Thyroid gland (tissue), 4 donors: ENCODE measurements at regions not wholly inside any gene's neighbourhood (a gene's known extent, or its start where the extent isn't known, plus 50 kb on each side); places are given as distances from the start of the nearest gene placed in this dataset.

Source experiments
- DNase-seq, 2 donors: peaks; one replicate each; pipeline ENCODE4 v3.0.0-alpha.2; 2019
- H3K27ac ChIP-seq, 3 donors: fragments of 200-600 bp; sonication (generic); 1 replicate in 2 of 3; 2 replicates in 1 of 3; pipeline ENCODE4 v1.5.1; 2016 to 2019; ENCODE audit warnings: mild to moderate bottlenecking in 1 of 3, moderate library complexity in 1 of 3
- H3K27me3 ChIP-seq: fragments of 200-600 bp; sonication (generic); one replicate; pipeline ENCODE4 v1.5.1; 2019
- H3K36me3 ChIP-seq, 2 donors: fragments of 200-600 bp; sonication (generic); one replicate each; pipeline ENCODE4 v1.5.1; 2016 to 2019
- H3K4me1 ChIP-seq, 2 donors: fragments of 200-600 bp; sonication (generic); one replicate each; pipeline ENCODE4 v1.5.1; 2017 to 2019
- H3K4me3 ChIP-seq, 3 donors: fragments of 200-600 bp; sonication (generic); replicated peaks in 1 of 3; 1 replicate in 2 of 3; 2 replicates in 1 of 3; pipeline ENCODE4 v1.5.1; 2016; ENCODE audit warnings: mild to moderate bottlenecking in 1 of 3
- H3K9me3 ChIP-seq: fragments of 200-600 bp; sonication (generic); one replicate; pipeline ENCODE4 v1.5.1; 2017
- CTCF ChIP-seq, 6 experiments: fragments of 200-600 bp in 3 of 6; fragments of 450-650 bp in 3 of 6; sonication (generic) in 3 of 6; IDR thresholded peaks; one replicate each; pipeline ENCODE4 v1.5.1; 2016 to 2019; ENCODE audit warnings: antibody characterized with exemption in 6 of 6, mild to moderate bottlenecking in 2 of 6, inconsistent platforms in 1 of 6, moderate library complexity in 1 of 6
- POLR2A ChIP-seq, 2 donors: fragments of 450-650 bp; IDR thresholded peaks; one replicate each; pipeline ENCODE4 v1.6.1; 2017; ENCODE audit warnings: antibody characterized with exemption in 2 of 2, mild to moderate bottlenecking in 2 of 2, moderate library complexity in 1 of 2
- WGBS, 2 donors: methylation state at CpG; one replicate each; pipeline ENCODE4 v1.1.5; 2017; 5-methylcytosine and 5-hydroxymethylcytosine counted together
- intact Hi-C: fragments of 100-400 bp; cut with DNase I; formaldehyde crosslinking; loops from one replicate; pipeline ENCODE4 v1.15.1; 2023

DNA sequence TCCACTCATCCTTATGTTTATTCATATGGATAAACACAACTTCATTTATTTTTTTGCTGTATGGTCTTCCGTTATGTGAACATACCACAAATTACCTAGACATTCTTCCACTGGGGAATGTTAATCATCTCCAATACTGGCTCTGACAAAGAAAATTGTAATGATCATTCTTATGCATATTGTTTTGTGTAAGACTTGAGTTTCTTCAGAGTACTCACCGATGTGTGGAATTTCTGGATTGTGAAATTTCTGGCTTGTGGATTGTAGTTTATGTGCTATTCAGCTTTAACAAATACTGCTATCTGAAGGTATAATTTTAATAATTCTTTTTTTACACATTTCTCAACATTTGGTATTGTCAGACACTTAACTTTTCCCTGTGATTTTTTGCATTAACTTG lies 212.2 kb upstream of the THUMPD2 start:
- no peaks in the 10 kb centered on the region for H3K36me3 ChIP-seq
- no peak overlapping the region for H3K4me3 ChIP-seq
- no peak overlapping the region for H3K27ac ChIP-seq
- DNase-seq, result no peak
- WGBS, 2 donors, result 45 to 53% methylated on average over 2 of the region's 2 CpGs
- intact Hi-C loops, result no loop called here
- no peaks in the 10 kb centered on the region for H3K27me3 ChIP-seq
- TF ChIP-seq POLR2A (IDR thresholded peaks at IDR 0.05), result no peak
- TF ChIP-seq CTCF (IDR thresholded peaks at IDR 0.05), result no peak
- H3K9me3 ChIP-seq, result no peaks in the 10 kb centered on the region
- H3K4me1 ChIP-seq, result no peaks in the 10 kb centered on the region

DNA sequence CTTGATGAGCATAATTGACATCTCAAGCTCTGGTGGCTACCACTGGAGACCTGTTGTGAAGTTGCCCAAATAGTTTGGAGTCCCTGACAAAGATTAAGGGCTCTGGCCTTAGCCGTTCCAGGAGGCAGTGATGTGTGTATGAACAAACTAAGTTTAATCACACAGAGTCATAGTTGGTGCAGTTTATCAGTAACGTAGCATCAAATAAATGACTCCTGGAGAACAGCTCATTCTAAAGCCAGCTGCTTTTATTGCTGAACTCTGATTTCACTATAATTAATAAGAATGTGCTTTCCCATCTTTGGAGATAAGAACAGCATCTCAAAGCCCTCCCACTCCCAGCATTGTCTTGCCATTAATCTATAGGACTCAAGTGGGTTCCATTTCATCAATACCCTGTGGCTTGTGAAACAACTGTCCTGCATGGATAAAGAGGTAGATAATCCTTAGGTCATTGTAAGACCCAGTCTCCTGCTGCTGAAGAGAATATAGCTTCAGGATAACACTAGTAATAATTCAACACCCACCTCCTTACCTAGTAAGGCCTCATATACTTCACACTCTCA lies 211.4 kb upstream of the THUMPD2 start:
- DNase-seq, result no peak
- intact Hi-C loops, result no loop called here
- 83% methylated on average over 2 of the region's 2 CpGs for WGBS, 2 donors
- no peaks in the 10 kb centered on the region for H3K9me3 ChIP-seq
- no peaks in the 10 kb centered on the region for H3K4me1 ChIP-seq
- no peaks in the 10 kb centered on the region for H3K36me3 ChIP-seq
- no peak overlapping the region for H3K27ac ChIP-seq
- no peak overlapping the region for H3K4me3 ChIP-seq
- no peaks in the 10 kb centered on the region for H3K27me3 ChIP-seq
- TF ChIP-seq CTCF (IDR thresholded peaks at IDR 0.05) (no peak), POLR2A (IDR thresholded peaks at IDR 0.05) (no peak)

GRCh38 chr2:39989888-39990287 lies 210.8 kb upstream of the THUMPD2 start:
- no peaks in the 10 kb centered on the region for H3K4me1 ChIP-seq
- no peak overlapping the region for H3K4me3 ChIP-seq
- no peak for DNase-seq
- no peaks in the 10 kb centered on the region for H3K9me3 ChIP-seq
- no peaks in the 10 kb centered on the region for H3K36me3 ChIP-seq
- TF ChIP-seq POLR2A (IDR thresholded peaks at IDR 0.05), result no peak
- no peak for TF ChIP-seq CTCF (IDR thresholded peaks at IDR 0.05)
- 49 to 72% methylated on average over 3 of the region's 3 CpGs for WGBS, 2 donors
- H3K27me3 ChIP-seq, result no peaks in the 10 kb centered on the region
- intact Hi-C loops, result no loop called here
- H3K27ac ChIP-seq, result no peak overlapping the region

- Histone ChIP-seq H3K36me3 (no peaks in the 10 kb centered on the region), H3K4me1 (no peaks in the 10 kb centered on the region), H3K9me3 (no peaks in the 10 kb centered on the region), H3K27ac (no peak overlapping the region), H3K4me3 (no peak overlapping the region), H3K27me3 (no peaks in the 10 kb centered on the region)
- WGBS, 2 donors, result 52 to 61% methylated on average over 3 of the region's 3 CpGs
- intact Hi-C loops, result no loop called here
- TF ChIP-seq CTCF (IDR thresholded peaks at IDR 0.05), result no peak
- no peak for TF ChIP-seq POLR2A (IDR thresholded peaks at IDR 0.05)
- no peak for DNase-seq
Observed at GRCh38 chr2:39981883-39982311, 202.8 kb upstream of the THUMPD2 start.

DNA sequence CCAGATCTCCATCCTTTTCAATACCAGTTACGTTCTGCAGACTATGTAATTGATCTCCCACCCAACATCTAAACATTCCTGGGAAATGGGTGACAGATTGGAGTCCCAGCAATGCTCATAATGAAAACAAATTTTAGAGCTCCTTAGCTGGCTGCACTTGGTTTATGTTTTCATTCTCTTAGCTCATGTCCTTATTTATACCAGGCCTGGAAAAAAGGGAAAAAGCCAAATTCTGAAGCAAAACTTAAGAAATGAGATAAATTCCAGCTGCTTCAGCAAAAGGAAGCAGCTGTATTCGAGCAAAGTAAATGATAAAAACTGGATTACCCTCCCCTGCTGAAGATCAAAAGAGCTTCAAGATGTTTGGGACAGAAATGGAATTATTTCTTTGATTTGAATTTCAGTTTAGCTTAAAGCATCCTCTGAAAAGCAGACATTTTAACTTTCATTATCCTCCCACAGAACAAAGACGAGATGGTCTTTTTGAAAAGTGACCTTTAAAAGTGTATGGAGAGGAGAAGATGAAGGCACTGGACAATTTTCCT lies 196.5 kb upstream of the THUMPD2 start:
- H3K27me3 ChIP-seq, result no peaks in the 10 kb centered on the region
- H3K27ac ChIP-seq, result no peak overlapping the region
- WGBS, 2 donors, result 74 to 75% methylated on average over 3 of the region's 3 CpGs
- no peaks in the 10 kb centered on the region for H3K4me1 ChIP-seq
- DNase-seq, result no peak
- no peak overlapping the region for H3K4me3 ChIP-seq
- no peaks in the 10 kb centered on the region for H3K9me3 ChIP-seq
- intact Hi-C loops, result no loop called here
- TF ChIP-seq POLR2A (IDR thresholded peaks at IDR 0.05) (no peak), CTCF (IDR thresholded peaks at IDR 0.05) (no peak)
- no peaks in the 10 kb centered on the region for H3K36me3 ChIP-seq
